NCI-H226 (cell line): ENCODE measurements at regions not wholly inside any gene's neighbourhood (a gene's known extent, or its start where the extent isn't known, plus 50 kb on each side); places are given as distances from the start of the nearest gene placed in this dataset.
A peak's percentile ranks its signal among the peaks of the same experiment; 100 is the strongest.

Experiments used
- DNase-seq: peaks from one replicate; pipeline ENCODE4 v3.0.0-alpha.2; 2015

GRCh38 chr1:84090447-84091245 lies 53.4 kb upstream of the PRKACB start:
- DNase-seq, result no peak

GRCh38 chr1:84089867-84090266 lies 54.2 kb upstream of the PRKACB start:
- peak; percentile 43 for DNase-seq

- DNase-seq, result peak; percentile 92
These were observed 54.6 kb upstream of the PRKACB start for GRCh38 chr1:84089465-84089864.

GRCh38 chr1:84086616-84087015 lies 57.5 kb upstream of the PRKACB start:
- DNase-seq, result no peak

- no peak for DNase-seq
These were observed 57.9 kb upstream of the PRKACB start for GRCh38 chr1:84086189-84086588.

- DNase-seq, result no peak
These were observed 60.8 kb upstream of the PRKACB start for GRCh38 chr1:84083307-84083706.

GRCh38 chr1:84078842-84079202 lies 65.2 kb upstream of the PRKACB start:
- no peak for DNase-seq

- no peak for DNase-seq
These were observed 65.8 kb upstream of the PRKACB start for GRCh38 chr1:84078108-84078841.

GRCh38 chr1:84077476-84078107 lies 66.5 kb upstream of the PRKACB start:
- DNase-seq, result peak; percentile 64

GRCh38 chr1:84073266-84073665 lies 70.8 kb upstream of the PRKACB start:
- DNase-seq, result peak; percentile 71

- DNase-seq, result peak; percentile 27
These were observed 70.4 kb upstream of the TTLL7 start for GRCh38 chr1:84069236-84069845.

- peak; percentile 67 for DNase-seq
These were observed 63.6 kb upstream of the TTLL7 start for GRCh38 chr1:84062496-84062895.

- no peak for DNase-seq
These were observed 62.4 kb upstream of the TTLL7 start for GRCh38 chr1:84061336-84061735.

- DNase-seq, result no peak
These were observed 61.8 kb upstream of the TTLL7 start for GRCh38 chr1:84060781-84061180.

GRCh38 chr1:84048820-84049219 lies 49.9 kb upstream of the TTLL7 start:
- DNase-seq, result no peak
